ENCODE measurements at regions not wholly inside any gene's neighbourhood (a gene's known extent, or its start where the extent isn't known, plus 50 kb on each side); places are given as distances from the start of the nearest gene placed in this dataset.
A peak's percentile ranks its signal among the peaks of the same experiment; 100 is the strongest.

GRCh38 chr22:45094825-45095224, 68.9 kb upstream of the NUP50 start:
- no peak for DNase-seq (ENCODE audit: low read depth in 1 of 2, low spot score in 1 of 2)

GRCh38 chr22:45096256-45096907, 67.3 kb upstream of the NUP50 start:
- DNase-seq (ENCODE audit: low read depth in 1 of 2, low spot score in 1 of 2) = peak in 1 of 2 donors; percentile 8

GRCh38 chr22:45097061-45097460, 66.7 kb upstream of the NUP50 start:
- no peak for DNase-seq (ENCODE audit: low read depth in 1 of 2, low spot score in 1 of 2)

GRCh38 chr22:45098056-45098455, 65.7 kb upstream of the NUP50 start:
- no peak for DNase-seq (ENCODE audit: low read depth in 1 of 2, low spot score in 1 of 2)

GRCh38 chr22:45099961-45100360, 63.8 kb upstream of the NUP50 start:
- no peak for DNase-seq (ENCODE audit: low read depth in 1 of 2, low spot score in 1 of 2)

- no peak for DNase-seq (ENCODE audit: low read depth in 1 of 2, low spot score in 1 of 2)
These were observed 62.1 kb upstream of the NUP50 start for GRCh38 chr22:45101515-45102227.

- no peak for DNase-seq (ENCODE audit: low read depth in 1 of 2, low spot score in 1 of 2)
These were observed 60.8 kb upstream of the NUP50 start for GRCh38 chr22:45102896-45103420.

GRCh38 chr22:45103756-45104155, 60.0 kb upstream of the NUP50 start:
- no peak for DNase-seq (ENCODE audit: low read depth in 1 of 2, low spot score in 1 of 2)

GRCh38 chr22:45104313-45104712, 59.4 kb upstream of the NUP50 start:
- DNase-seq (ENCODE audit: low read depth in 1 of 2, low spot score in 1 of 2) = no peak

GRCh38 chr22:45105281-45105702, 58.4 kb upstream of the NUP50 start:
- no peak for DNase-seq (ENCODE audit: low read depth in 1 of 2, low spot score in 1 of 2)

- no peak for DNase-seq (ENCODE audit: low read depth in 1 of 2, low spot score in 1 of 2)
These were observed 56.1 kb upstream of the NUP50 start for GRCh38 chr22:45107671-45108070.

- DNase-seq (ENCODE audit: low read depth in 1 of 2, low spot score in 1 of 2) = no peak
These were observed 51.4 kb upstream of the NUP50 start for GRCh38 chr22:45112136-45112879.
